ENCODE measurements at regions not wholly inside any gene's neighbourhood (a gene's known extent, or its start where the extent isn't known, plus 50 kb on each side); places are given as distances from the start of the nearest gene placed in this dataset.

DNA sequence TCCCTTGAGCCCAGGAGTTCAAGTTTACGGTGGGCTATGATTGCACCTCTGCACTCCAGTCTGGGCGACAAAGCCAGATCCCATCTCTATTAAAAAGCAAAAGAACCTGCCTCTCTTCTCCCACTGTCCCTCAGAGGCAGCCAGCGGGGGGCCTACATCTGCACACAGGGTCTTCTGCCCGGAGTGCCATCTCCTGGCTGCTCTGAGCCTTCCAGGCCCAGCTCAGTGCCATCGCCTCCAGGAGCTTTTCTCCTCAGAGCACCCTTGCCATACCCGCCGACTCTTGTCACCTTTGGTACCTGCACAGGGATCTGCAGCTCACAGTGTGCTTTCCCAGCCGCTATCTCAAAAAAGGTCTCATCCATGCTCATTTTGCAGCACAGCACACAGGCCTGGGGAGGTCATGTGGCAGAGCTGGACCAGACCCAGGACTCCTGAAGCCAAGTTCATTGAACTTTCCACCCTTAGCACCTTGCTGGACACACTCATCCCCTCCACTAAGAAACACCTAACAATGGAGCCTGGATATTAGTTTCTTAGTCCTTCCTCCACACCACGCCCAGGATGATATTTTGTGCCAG, 186.3 kb downstream of the HAUS1 start:
- ChIA-PET CTCF (interaction anchor here (1.2 to 2.7 kb wide), 4 partner anchors 9 to 368 kb away, joined by 4 to 23 read pairs (median 5); a partner anchor contains a TSS), POLR2A (no interaction called here)
- H3K27me3 Mint-ChIP-seq (ENCODE audit: low read depth) = no peaks in the 10 kb centered on the region; the same call in 1 of the 2 replicates
- no peak overlapping the region for H3K4me3 Mint-ChIP-seq
- H3K27ac Mint-ChIP-seq = no peak overlapping the region
- peaks cover 27% of the 10 kb centered on the region for H3K4me1 Mint-ChIP-seq
- H3K36me3 Mint-ChIP-seq = no peaks in the 10 kb centered on the region
- ATAC-seq (no peak), DNase-seq (ENCODE audit: low spot score) (no peak)
- no peaks in the 10 kb centered on the region for H3K9me3 Mint-ChIP-seq
- TF ChIP-seq ZNF121 (CRISPR knock-in tag; IDR thresholded peaks at IDR 0.05) (no peak), FOXP1 (CRISPR knock-in tag; IDR thresholded peaks at IDR 0.05; ENCODE audit: borderline replicate concordance) (no peak), ZNF671 (CRISPR knock-in tag; IDR thresholded peaks at IDR 0.05) (no peak), JUN (CRISPR knock-in tag; IDR thresholded peaks at IDR 0.05) (no peak), ZNF232 (CRISPR knock-in tag; IDR thresholded peaks at IDR 0.05) (no peak), MXD4 (CRISPR knock-in tag; IDR thresholded peaks at IDR 0.05; ENCODE audit: borderline replicate concordance) (no peak), FOXK1 (CRISPR knock-in tag; IDR thresholded peaks at IDR 0.05) (no peak), ZNF138 (CRISPR knock-in tag; conservative IDR thresholded peaks at IDR 0.05) (no peak), ZNF219 (CRISPR knock-in tag; IDR thresholded peaks at IDR 0.05; ENCODE audit: borderline replicate concordance) (no peak), NR1H2 (CRISPR knock-in tag; IDR thresholded peaks at IDR 0.05) (no peak), KAT7 (CRISPR knock-in tag; IDR thresholded peaks at IDR 0.05; ENCODE audit: borderline replicate concordance) (no peak)
- TF ChIP-seq, protein P1, sequence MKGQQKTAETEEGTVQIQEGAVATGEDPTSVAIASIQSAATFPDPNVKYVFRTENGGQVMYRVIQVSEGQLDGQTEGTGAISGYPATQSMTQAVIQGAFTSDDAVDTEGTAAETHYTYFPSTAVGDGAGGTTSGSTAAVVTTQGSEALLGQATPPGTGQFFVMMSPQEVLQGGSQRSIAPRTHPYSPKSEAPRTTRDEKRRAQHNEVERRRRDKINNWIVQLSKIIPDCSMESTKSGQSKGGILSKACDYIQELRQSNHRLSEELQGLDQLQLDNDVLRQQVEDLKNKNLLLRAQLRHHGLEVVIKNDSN (CRISPR knock-in tag; IDR thresholded peaks at IDR 0.05) = no peak
- TF ChIP-seq, protein P2, sequence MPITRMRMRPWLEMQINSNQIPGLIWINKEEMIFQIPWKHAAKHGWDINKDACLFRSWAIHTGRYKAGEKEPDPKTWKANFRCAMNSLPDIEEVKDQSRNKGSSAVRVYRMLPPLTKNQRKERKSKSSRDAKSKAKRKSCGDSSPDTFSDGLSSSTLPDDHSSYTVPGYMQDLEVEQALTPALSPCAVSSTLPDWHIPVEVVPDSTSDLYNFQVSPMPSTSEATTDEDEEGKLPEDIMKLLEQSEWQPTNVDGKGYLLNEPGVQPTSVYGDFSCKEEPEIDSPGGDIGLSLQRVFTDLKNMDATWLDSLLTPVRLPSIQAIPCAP (CRISPR knock-in tag; IDR thresholded peaks at IDR 0.05) = no peak
- TF ChIP-seq, protein P3, sequence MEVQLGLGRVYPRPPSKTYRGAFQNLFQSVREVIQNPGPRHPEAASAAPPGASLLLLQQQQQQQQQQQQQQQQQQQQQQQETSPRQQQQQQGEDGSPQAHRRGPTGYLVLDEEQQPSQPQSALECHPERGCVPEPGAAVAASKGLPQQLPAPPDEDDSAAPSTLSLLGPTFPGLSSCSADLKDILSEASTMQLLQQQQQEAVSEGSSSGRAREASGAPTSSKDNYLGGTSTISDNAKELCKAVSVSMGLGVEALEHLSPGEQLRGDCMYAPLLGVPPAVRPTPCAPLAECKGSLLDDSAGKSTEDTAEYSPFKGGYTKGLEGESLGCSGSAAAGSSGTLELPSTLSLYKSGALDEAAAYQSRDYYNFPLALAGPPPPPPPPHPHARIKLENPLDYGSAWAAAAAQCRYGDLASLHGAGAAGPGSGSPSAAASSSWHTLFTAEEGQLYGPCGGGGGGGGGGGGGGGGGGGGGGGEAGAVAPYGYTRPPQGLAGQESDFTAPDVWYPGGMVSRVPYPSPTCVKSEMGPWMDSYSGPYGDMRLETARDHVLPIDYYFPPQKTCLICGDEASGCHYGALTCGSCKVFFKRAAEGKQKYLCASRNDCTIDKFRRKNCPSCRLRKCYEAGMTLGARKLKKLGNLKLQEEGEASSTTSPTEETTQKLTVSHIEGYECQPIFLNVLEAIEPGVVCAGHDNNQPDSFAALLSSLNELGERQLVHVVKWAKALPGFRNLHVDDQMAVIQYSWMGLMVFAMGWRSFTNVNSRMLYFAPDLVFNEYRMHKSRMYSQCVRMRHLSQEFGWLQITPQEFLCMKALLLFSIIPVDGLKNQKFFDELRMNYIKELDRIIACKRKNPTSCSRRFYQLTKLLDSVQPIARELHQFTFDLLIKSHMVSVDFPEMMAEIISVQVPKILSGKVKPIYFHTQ (CRISPR knock-in tag; IDR thresholded peaks at IDR 0.05) = no peak
- TF ChIP-seq, protein P4, sequence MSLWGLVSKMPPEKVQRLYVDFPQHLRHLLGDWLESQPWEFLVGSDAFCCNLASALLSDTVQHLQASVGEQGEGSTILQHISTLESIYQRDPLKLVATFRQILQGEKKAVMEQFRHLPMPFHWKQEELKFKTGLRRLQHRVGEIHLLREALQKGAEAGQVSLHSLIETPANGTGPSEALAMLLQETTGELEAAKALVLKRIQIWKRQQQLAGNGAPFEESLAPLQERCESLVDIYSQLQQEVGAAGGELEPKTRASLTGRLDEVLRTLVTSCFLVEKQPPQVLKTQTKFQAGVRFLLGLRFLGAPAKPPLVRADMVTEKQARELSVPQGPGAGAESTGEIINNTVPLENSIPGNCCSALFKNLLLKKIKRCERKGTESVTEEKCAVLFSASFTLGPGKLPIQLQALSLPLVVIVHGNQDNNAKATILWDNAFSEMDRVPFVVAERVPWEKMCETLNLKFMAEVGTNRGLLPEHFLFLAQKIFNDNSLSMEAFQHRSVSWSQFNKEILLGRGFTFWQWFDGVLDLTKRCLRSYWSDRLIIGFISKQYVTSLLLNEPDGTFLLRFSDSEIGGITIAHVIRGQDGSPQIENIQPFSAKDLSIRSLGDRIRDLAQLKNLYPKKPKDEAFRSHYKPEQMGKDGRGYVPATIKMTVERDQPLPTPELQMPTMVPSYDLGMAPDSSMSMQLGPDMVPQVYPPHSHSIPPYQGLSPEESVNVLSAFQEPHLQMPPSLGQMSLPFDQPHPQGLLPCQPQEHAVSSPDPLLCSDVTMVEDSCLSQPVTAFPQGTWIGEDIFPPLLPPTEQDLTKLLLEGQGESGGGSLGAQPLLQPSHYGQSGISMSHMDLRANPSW (CRISPR knock-in tag; conservative IDR thresholded peaks at IDR 0.05; ENCODE audit: low read depth) = no peak
- TF ChIP-seq, protein P5, sequence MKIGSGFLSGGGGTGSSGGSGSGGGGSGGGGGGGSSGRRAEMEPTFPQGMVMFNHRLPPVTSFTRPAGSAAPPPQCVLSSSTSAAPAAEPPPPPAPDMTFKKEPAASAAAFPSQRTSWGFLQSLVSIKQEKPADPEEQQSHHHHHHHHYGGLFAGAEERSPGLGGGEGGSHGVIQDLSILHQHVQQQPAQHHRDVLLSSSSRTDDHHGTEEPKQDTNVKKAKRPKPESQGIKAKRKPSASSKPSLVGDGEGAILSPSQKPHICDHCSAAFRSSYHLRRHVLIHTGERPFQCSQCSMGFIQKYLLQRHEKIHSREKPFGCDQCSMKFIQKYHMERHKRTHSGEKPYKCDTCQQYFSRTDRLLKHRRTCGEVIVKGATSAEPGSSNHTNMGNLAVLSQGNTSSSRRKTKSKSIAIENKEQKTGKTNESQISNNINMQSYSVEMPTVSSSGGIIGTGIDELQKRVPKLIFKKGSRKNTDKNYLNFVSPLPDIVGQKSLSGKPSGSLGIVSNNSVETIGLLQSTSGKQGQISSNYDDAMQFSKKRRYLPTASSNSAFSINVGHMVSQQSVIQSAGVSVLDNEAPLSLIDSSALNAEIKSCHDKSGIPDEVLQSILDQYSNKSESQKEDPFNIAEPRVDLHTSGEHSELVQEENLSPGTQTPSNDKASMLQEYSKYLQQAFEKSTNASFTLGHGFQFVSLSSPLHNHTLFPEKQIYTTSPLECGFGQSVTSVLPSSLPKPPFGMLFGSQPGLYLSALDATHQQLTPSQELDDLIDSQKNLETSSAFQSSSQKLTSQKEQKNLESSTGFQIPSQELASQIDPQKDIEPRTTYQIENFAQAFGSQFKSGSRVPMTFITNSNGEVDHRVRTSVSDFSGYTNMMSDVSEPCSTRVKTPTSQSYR (CRISPR knock-in tag; IDR thresholded peaks at IDR 0.05) = no peak
